ENCODE measurements at regions not wholly inside any gene's neighbourhood (a gene's known extent, or its start where the extent isn't known, plus 50 kb on each side); places are given as distances from the start of the nearest gene placed in this dataset.

GRCh38 chr1:224565611-224566406 lies 50.3 kb upstream of the CNIH3 start:
- DNase-seq (ENCODE audit: low read depth in 2 of 2) = no peak

Data from stimulated activated CD4-positive, alpha-beta T cell treated with anti-CD3 and anti-CD28 coated beads, Interleukin-15, amount 100 ng/mL, for 48 hours (primary cell).